A673 (cell line): ENCODE measurements at regions not wholly inside any gene's neighbourhood (a gene's known extent, or its start where the extent isn't known, plus 50 kb on each side); places are given as distances from the start of the nearest gene placed in this dataset.

Experiments
- BruUV-seq: library from RNA; stranded (reverse); fragments of 400-500 nt; replicated peaks from 2 replicates; lab custom pipeline; 2021; lab: Mats Ljungman, UMichigan
- CTCF ChIA-PET: fragments of 300-600 bp; sonication (Branson Sonifier 250); formaldehyde crosslinking; loops from one replicate; lab custom pipeline; 2022; ENCODE audit warnings: antibody characterized with exemption; lab: Charles Lee
- POLR2A ChIA-PET: fragments of 300-600 bp; sonication (Branson Sonifier 250); formaldehyde crosslinking; loops from one replicate; lab custom pipeline; 2022; ENCODE audit warnings: antibody characterized with exemption; ENCODE audit not compliant: low non-redundant PET; lab: Charles Lee
- DNase-seq: peaks from one replicate; pipeline ENCODE4 v3.0.0-alpha.2; 2015; ENCODE audit warnings: low spot score
- H3K27ac ChIP-seq: fragments of 200-600 bp; sonication (generic); 2 replicates; pipeline ENCODE4 v1.5.1; 2016; ENCODE audit warnings: mixed run types, low read depth, mild to moderate bottlenecking, mixed read lengths, antibody characterized with exemption, low read length; ENCODE audit not compliant: poor library complexity, severe bottlenecking
- H3K27me3 ChIP-seq: fragments of 200-600 bp; sonication (generic); replicated peaks from 2 replicates; pipeline ENCODE4 v1.6.1; 2017; ENCODE audit warnings: mixed run types, low read depth, mild to moderate bottlenecking, mixed read lengths, antibody characterized with exemption, low read length; ENCODE audit not compliant: insufficient read depth, poor library complexity
- H3K36me3 ChIP-seq: fragments of 200-600 bp; sonication (generic); 2 replicates; pipeline ENCODE4 v1.6.1; 2016; ENCODE audit warnings: mixed run types, mild to moderate bottlenecking, mixed read lengths, antibody characterized with exemption, low read length; ENCODE audit not compliant: insufficient read depth, poor library complexity, severe bottlenecking
- H3K4me1 ChIP-seq: fragments of 200-600 bp; sonication (generic); 2 replicates; pipeline ENCODE4 v1.6.1; 2017; ENCODE audit warnings: mixed run types, mild to moderate bottlenecking, mixed read lengths, antibody characterized with exemption, low read length; ENCODE audit not compliant: insufficient read depth, poor library complexity, severe bottlenecking
- H3K4me3 ChIP-seq: fragments of 200-600 bp; sonication (generic); 2 replicates; pipeline ENCODE4 v1.5.1; 2016; ENCODE audit warnings: low read depth, mixed run types, mild to moderate bottlenecking, mixed read lengths, low read length; ENCODE audit not compliant: poor library complexity, severe bottlenecking
- H3K9me3 ChIP-seq: fragments of 200-600 bp; sonication (generic); 2 replicates; pipeline ENCODE4 v1.6.1; 2016; ENCODE audit warnings: mixed run types, low read depth, mild to moderate bottlenecking, mixed read lengths, antibody characterized with exemption, low read length; ENCODE audit not compliant: poor library complexity, severe bottlenecking
- CTCF ChIP-seq: fragments of 300-800, 200-600 bp; sonication (generic); conservative IDR thresholded peaks from 2 replicates; pipeline ENCODE4 v1.5.1; 2017; ENCODE audit warnings: low read depth, mild to moderate bottlenecking, antibody characterized with exemption, low read length, moderate library complexity, mixed read lengths
- EZH2 ChIP-seq: fragments of 200-600 bp; sonication (generic); IDR thresholded peaks from 2 replicates; pipeline ENCODE4 v1.6.1; 2017; ENCODE audit warnings: borderline replicate concordance, low read depth, mild to moderate bottlenecking, mixed read lengths, antibody characterized with exemption, low read length; ENCODE audit not compliant: poor library complexity, severe bottlenecking
- intact Hi-C: fragments of 100-400 bp; cut with micrococcal nuclease; formaldehyde crosslinking; loops from one replicate; pipeline ENCODE4 v1.10.0; 2022; ENCODE audit not compliant: unreplicated experiment

- no TSS peak for BruUV-seq
- TF ChIP-seq CTCF (no peak), EZH2 (no peak)
- no peaks in the 10 kb centered on the region for H3K9me3 ChIP-seq
- H3K27ac ChIP-seq, result no peak overlapping the region
- no peak overlapping the region for H3K4me3 ChIP-seq
- no peaks in the 10 kb centered on the region for H3K36me3 ChIP-seq
- intact Hi-C loops, result loop anchor here (10.0 kb wide), 1 partner anchor 587 kb away; no protein-coding TSS in a partner anchor
- ChIA-PET POLR2A (interaction anchor here (0.6 kb wide), 1 partner anchor 156 kb away, joined by 3 read pairs; no protein-coding TSS in a partner anchor), CTCF (no interaction called here)
- no peaks in the 10 kb centered on the region for H3K27me3 ChIP-seq
- peak; percentile 22 for DNase-seq
- no peaks in the 10 kb centered on the region for H3K4me1 ChIP-seq
Measured at GRCh38 chr2:12417786-12418185, 298.9 kb upstream of the TRIB2 start.

- Histone ChIP-seq H3K9me3 (no peaks in the 10 kb centered on the region), H3K27me3 (no peaks in the 10 kb centered on the region), H3K4me1 (no peaks in the 10 kb centered on the region), H3K36me3 (no peaks in the 10 kb centered on the region), H3K4me3 (no peak overlapping the region), H3K27ac (no peak overlapping the region)
- BruUV-seq, result no TSS peak
- ChIA-PET CTCF (no interaction called here), POLR2A (no interaction called here)
- DNase-seq, result no peak
- intact Hi-C loops, result loop anchor here (10.0 kb wide), 1 partner anchor 585 kb away; no protein-coding TSS in a partner anchor
- no peak for TF ChIP-seq EZH2
- no peak for TF ChIP-seq CTCF
Measured at GRCh38 chr2:12419803-12420202, 296.9 kb upstream of the TRIB2 start.

GRCh38 chr2:12421046-12421445, 295.7 kb upstream of the TRIB2 start:
- BruUV-seq, result no TSS peak
- ChIA-PET CTCF (no interaction called here), POLR2A (no interaction called here)
- H3K27ac ChIP-seq, result no peak overlapping the region
- H3K36me3 ChIP-seq, result no peaks in the 10 kb centered on the region
- TF ChIP-seq EZH2 (no peak), CTCF (no peak)
- no peak overlapping the region for H3K4me3 ChIP-seq
- H3K4me1 ChIP-seq, result no peaks in the 10 kb centered on the region
- no peak for DNase-seq
- intact Hi-C loops, result no loop called here
- no peaks in the 10 kb centered on the region for H3K27me3 ChIP-seq
- H3K9me3 ChIP-seq, result no peaks in the 10 kb centered on the region
